ENCODE measurements at regions not wholly inside any gene's neighbourhood (a gene's known extent, or its start where the extent isn't known, plus 50 kb on each side); places are given as distances from the start of the nearest gene placed in this dataset.

DNA sequence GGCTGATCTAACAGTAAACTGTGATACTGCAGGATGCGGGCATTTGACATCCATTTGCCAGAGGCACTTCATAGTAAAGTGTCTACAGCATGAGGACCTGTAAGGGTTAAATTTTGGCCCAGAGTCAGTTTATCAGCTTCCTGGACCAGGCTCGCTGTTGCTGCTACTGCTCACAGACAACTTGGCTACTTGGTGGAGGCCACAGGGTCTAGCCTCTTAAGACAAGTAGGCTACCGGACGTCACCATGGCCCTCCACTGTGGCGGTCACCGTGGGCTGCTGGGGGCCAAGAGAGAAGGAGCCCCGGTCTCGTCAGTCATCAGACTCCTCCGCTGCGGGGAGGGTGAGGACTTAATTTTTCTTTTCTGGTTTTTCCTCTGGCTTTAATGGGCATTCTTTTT is 117.3 kb upstream of the PZP start:
- no peak overlapping the region for H2BK15ac ChIP-seq (ENCODE audit: low read depth, low read length)
- no peaks in the 10 kb centered on the region for H3K4me1 ChIP-seq (ENCODE audit: insufficient read depth, low read length)
- H3K14ac ChIP-seq (ENCODE audit: insufficient read depth, low read length) = no peak overlapping the region
- H3K27ac Mint-ChIP-seq = no peak overlapping the region
- no peak overlapping the region for H4K91ac ChIP-seq (ENCODE audit: insufficient read length, low read depth, low read length)
- no peaks in the 10 kb centered on the region for H3K27me3 ChIP-seq (ENCODE audit: insufficient read depth, low read length)
- no peaks in the 10 kb centered on the region for H4K20me1 ChIP-seq (ENCODE audit: control insufficient read depth, insufficient read depth, insufficient read length)
- no peak overlapping the region for H2BK5ac ChIP-seq (ENCODE audit: insufficient read length, low read length)
- H3K9me3 ChIP-seq (ENCODE audit: control insufficient read depth, low read depth, low read length) = no peaks in the 10 kb centered on the region
- H2BK20ac ChIP-seq (ENCODE audit: low read depth, low read length, poor library complexity, severe bottlenecking) = no peak overlapping the region
- no peak overlapping the region for H2BK120ac ChIP-seq (ENCODE audit: low read depth, low read length, poor library complexity, severe bottlenecking)
- no peak overlapping the region for H4K8ac ChIP-seq (replicated peaks; ENCODE audit: insufficient read length, low read depth, low read length)
- H2BK12ac ChIP-seq (ENCODE audit: insufficient read length, low read depth, low read length) = no peak overlapping the region
- H3K79me2 ChIP-seq (ENCODE audit: insufficient read depth, low read length) = no peaks in the 10 kb centered on the region
- H3K36me3 Mint-ChIP-seq (ENCODE audit: insufficient read depth in 1 of 3, low read depth in 3 of 3) = peaks cover 0 to 25% (median 10%) of the 10 kb centered on the region in 3 experiments; a peak in 5 of 7 replicates
- no peaks in the 10 kb centered on the region for H3K27me3 Mint-ChIP-seq (ENCODE audit: low read depth)
- no peak overlapping the region for H3K4ac ChIP-seq (ENCODE audit: low read depth, low read length)
- H2AFZ ChIP-seq (ENCODE audit: low read length) = no peak overlapping the region
- H3K27ac ChIP-seq (ENCODE audit: insufficient read length, low read depth, low read length) = no peak overlapping the region
- no peak overlapping the region for H3T11ph ChIP-seq (ENCODE audit: low read length)
- no peaks in the 10 kb centered on the region for H3K4me1 Mint-ChIP-seq
- TF ChIP-seq, protein P1, sequence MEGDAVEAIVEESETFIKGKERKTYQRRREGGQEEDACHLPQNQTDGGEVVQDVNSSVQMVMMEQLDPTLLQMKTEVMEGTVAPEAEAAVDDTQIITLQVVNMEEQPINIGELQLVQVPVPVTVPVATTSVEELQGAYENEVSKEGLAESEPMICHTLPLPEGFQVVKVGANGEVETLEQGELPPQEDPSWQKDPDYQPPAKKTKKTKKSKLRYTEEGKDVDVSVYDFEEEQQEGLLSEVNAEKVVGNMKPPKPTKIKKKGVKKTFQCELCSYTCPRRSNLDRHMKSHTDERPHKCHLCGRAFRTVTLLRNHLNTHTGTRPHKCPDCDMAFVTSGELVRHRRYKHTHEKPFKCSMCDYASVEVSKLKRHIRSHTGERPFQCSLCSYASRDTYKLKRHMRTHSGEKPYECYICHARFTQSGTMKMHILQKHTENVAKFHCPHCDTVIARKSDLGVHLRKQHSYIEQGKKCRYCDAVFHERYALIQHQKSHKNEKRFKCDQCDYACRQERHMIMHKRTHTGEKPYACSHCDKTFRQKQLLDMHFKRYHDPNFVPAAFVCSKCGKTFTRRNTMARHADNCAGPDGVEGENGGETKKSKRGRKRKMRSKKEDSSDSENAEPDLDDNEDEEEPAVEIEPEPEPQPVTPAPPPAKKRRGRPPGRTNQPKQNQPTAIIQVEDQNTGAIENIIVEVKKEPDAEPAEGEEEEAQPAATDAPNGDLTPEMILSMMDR (conservative IDR thresholded peaks at IDR 0.05) = no peak
- no peak overlapping the region for H2AK5ac ChIP-seq (ENCODE audit: insufficient read length, low read length)
- H3K56ac ChIP-seq (ENCODE audit: insufficient read length, low read depth, low read length) = no peak overlapping the region
- H3K4me3 Mint-ChIP-seq = no peak overlapping the region
- no peaks in the 10 kb centered on the region for H3K9me3 Mint-ChIP-seq
- WGBS (ENCODE audit: extremely low coverage, insufficient read length, low lambda C conversion rate) = no CpG with 5 or more reads among the region's 10 CpGs
- H3K4me2 ChIP-seq (ENCODE audit: insufficient read depth, insufficient read length, low read length) = no peak overlapping the region
- no peak overlapping the region for H3K18ac ChIP-seq (ENCODE audit: insufficient read length, low read depth, low read length)
- H4K5ac ChIP-seq (ENCODE audit: insufficient read length, low read depth, low read length) = no peak overlapping the region
- H3K23me2 ChIP-seq (ENCODE audit: insufficient read length, low read depth, low read length, poor library complexity, severe bottlenecking) = no peaks in the 10 kb centered on the region
- no peak overlapping the region for H3K23ac ChIP-seq (ENCODE audit: insufficient read length, low read depth, low read length)
- DNase-seq = no peak
- no peaks in the 10 kb centered on the region for H3K79me1 ChIP-seq (ENCODE audit: insufficient read depth, low read depth, low read length, poor library complexity, severe bottlenecking)
- no peak overlapping the region for H3K9ac ChIP-seq (ENCODE audit: extremely low read depth, insufficient read length, low read length)

Data from H9 (cell line).